CD4-positive, alpha-beta T cell treated with Interleukin-12 subunit alpha and Interleukin-12 subunit beta, for 1 hour (primary cell): ENCODE measurements at regions not wholly inside any gene's neighbourhood (a gene's known extent, or its start where the extent isn't known, plus 50 kb on each side); places are given as distances from the start of the nearest gene placed in this dataset.

ENCODE experiments used
- DNase-seq: peaks from one replicate; pipeline ENCODE4 v3.0.0-alpha.2; 2020

GRCh38 chr3:102124704-102125103, 275.4 kb downstream of the NFKBIZ start:
- DNase-seq: no peak

DNA sequence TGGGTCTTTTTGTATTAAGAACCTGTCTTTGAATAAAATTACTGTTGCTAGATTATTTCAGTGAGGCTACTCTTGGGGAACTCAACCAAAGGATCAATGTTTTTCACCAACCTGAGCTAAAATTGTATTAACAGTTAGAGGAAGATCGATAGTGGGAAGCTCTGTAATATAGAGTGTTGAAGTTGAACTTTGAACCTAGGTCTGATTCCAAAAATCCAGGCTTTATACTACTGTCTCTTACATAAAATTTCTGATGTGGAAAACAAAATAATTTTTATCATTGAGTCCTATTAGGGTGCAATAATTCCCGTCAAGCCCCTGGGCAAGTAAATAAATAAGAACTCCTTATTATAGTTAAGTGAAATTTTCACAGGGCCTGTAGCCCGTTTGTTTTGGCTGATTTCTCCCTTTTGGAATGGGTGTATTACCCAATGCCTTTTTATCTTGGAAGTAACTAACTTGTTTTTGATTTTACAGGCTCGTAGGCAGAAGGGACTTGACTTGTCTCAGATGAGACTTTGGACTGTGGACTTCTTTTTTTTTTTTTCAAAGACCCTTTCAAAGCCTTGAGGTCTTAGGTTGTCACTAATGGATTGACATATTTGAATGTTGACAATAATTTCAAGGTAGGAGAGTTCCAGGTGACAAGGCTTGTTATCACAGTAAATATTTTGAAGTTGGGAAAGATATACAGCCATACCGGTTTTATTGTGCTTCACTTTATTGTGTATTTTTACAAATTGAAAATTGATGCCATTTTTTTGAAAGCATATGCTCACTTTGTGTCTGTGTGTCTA, 276.1 kb downstream of the NFKBIZ start:
- no peak for DNase-seq

DNA sequence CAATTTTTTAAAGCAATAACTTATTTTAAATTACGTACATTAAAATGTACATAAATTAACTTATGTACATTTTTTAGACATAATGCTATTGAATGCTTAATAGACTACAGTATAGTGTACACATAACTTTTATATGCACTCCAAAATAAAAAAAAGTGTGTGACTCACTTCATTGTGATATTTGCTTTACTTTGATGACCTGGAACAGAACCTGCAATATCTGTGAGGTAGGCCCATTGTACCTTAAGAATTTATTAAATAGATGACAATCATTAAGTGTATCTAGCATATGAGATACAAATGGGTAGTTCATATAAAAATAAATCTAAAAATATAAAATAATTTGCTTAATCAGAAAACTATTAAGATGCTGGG, 276.7 kb downstream of the NFKBIZ start:
- DNase-seq: no peak

GRCh38 chr3:102129760-102130608, 280.7 kb downstream of the NFKBIZ start:
- no peak for DNase-seq

DNA sequence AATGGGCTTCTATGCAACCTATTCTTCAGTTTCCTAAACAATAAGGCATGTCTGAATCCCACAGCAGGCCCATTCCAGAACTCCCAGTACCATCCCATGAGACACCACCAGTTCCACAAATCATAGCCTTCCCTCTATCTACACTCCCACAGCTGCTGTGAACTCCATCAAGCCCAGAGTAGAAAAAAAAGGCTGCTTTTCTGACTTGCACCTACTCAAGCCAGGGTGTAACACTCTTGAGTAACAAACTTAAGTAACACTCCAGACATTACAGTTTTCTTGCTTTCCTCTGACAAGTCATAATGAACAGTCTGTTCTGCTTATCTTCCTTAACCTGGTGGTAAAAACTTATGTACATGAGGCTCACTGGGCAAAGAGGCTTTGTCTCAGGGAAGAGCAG, 283.1 kb downstream of the NFKBIZ start:
- DNase-seq: no peak

- no peak for DNase-seq
These were observed 284.1 kb downstream of the NFKBIZ start for GRCh38 chr3:102133376-102133775.

DNA sequence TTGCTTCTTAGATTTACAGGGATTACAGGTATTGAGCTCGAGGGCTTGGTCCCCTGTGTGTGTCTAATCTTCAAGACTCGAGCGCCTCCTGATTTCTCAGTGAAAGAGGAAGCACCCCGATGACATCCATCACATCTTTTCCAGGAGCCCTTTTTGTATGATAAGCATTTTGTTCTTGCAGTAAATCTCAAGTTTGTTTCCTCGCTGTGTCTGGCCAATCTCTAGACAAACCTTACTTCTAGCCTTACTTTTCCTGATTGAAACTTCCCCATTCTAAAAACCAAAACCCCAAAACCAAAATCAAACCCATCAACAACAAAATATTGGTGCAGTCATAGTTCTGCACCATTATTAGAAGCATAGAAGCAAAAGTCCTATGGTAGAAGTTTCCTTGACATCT, 286.0 kb downstream of the NFKBIZ start:
- no peak for DNase-seq

- DNase-seq: no peak
These were observed 286.9 kb downstream of the NFKBIZ start for GRCh38 chr3:102136183-102136582.

- no peak for DNase-seq
These were observed 290.8 kb downstream of the NFKBIZ start for GRCh38 chr3:102140116-102140515.

GRCh38 chr3:102141096-102141927, 292.0 kb downstream of the NFKBIZ start:
- DNase-seq: no peak

DNA sequence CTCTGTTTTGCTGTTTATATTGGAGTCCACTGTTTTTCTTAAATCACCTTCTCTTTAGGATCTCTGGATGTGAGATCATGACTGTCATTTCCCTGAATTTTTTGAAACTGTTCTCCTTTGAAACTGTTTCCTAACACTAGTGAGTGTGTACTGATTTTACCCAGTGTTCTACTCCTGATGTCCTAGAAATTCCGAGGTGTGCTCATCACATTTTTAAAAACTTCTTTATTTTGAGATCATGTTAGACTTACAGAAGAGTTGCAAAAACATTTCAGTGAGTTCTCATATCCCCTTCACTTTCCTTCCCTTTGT, 292.6 kb downstream of the NFKBIZ start:
- DNase-seq: no peak

DNA sequence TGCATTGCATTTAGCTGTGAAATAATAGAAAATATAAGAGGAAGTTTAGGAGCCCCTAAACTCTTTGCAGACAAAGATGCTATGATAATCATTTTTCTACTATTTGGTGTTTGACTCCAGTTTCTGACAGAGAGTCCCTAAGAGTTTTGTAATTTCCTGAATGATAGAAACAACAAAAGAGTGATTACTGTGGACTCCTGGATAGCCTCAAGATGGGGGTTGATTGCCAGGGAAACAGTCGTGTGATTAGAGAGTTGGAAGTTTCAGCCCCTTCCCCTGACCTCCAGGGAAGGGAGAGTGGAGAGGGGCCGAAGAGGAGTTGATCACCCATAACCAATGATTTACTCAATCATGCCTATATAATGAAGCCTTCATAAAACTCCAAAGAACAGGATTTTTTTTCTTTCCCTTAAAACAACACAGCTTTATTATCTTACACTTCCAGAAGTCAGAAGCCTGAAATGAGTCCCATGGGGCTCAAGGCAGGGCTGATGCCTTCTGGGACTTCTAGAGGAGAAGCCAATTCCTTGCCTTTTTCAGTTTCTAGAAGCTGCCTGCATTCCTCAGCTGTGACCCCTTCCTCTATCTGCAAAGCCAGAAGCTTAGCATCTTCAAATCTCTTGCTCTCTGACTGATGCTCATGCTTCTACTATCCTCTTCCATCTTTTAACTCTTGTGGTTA, 292.3 kb upstream of the ZPLD1 start:
- no peak for DNase-seq

- no peak for DNase-seq
These were observed 291.3 kb upstream of the ZPLD1 start for GRCh38 chr3:102143536-102143935.

DNA sequence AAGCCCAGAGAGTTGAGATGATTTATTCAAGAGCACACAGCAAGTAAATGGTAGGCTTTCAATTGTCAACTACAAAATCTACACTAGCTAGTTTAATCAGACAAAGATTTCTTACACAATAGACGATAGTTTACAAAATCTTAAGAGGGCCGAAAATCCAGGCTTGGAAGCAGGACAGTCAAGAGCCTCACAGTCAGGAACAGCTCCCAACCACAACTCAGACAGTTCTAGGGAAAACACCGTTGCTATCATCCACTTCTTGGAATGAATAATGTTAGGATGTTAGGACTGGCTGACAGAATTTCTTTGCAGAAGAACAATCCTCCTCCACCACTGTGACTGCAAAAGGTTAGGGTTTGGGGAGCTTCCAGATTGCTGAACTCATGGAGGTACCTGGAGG, 290.8 kb upstream of the ZPLD1 start:
- DNase-seq: no peak

- DNase-seq: no peak
These were observed 286.0 kb upstream of the ZPLD1 start for GRCh38 chr3:102148598-102149337.

DNA sequence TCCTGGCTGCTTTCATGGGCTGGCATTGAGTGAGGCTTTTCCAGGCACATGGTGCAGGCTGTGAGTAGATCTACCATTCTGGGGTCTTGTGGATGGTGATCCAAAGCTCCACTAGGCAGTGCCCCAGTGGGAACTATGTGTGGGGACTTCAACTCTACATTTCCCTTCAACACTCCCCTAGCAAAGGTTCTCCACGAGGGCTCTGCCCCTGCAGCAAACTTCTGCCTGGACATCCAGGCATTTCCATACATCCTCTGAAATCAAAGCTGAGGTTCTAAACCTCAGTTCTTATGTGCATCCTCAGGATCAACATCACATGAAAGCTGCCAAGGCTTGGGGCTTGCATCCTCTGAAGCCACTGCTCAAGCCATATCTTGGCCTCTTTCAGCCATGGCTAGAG, 282.9 kb upstream of the ZPLD1 start:
- DNase-seq: no peak

- DNase-seq: no peak
These were observed 278.4 kb upstream of the ZPLD1 start for GRCh38 chr3:102156426-102156825.

DNA sequence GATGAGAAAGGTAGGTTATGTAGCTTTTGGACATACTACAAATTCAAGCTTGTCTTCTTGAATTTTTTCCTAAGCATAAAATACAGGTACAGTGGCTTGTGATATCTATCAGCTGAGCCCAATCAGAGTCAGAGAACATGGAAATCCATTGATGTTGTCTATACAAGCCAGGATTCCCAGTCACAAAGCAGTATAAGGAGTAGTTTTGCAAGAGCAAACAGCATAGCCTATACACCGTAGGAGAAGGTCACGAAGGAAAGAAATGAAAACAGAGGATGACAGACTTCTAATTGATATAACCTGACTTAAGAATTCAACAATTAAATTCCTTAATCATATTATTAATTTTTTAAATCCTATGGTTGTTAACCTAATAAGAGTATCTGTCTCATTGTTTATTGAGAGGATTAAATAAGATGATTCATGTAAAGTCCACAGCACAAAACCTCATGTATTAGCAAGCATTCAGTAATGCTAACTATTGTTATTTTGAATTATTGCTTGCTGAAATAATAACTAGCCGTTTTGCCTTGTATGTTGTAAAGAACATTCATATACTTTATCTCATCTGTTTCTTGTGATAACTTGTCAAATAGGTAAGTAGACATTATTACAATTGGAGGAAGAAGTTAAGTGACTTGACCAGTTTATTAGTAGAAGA, 276.6 kb upstream of the ZPLD1 start:
- DNase-seq: no peak

DNA sequence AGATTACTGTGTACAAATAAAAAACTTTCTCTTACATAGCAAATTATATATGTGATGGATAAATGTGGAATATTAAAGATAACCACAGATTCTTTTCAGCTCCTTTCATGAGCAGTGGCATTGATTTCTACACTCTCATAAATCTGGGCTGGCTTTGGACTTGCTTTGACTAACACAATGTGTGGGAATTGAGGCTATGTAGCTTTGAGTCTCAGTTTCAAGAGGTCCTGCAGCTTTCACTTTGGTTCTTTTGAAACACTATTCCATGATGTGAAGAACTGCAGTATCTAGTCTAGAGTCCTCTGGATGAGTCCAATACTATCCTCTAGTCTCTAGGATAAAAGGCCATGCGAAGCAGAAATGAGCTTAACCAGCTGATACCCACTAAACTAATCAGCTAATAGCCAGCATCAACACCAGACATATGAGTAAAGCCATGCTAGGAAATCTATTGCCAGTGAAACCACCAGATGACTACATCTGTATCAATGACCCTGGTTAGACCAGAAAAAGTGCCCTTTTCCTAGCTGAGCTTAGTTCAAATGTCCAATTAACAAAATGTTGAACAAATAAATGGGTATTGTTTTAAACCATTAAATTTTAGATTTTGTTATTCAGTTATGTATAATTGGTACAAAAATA, 274.9 kb upstream of the ZPLD1 start:
- DNase-seq: no peak

- no peak for DNase-seq
These were observed 273.3 kb upstream of the ZPLD1 start for GRCh38 chr3:102161384-102162006.

DNA sequence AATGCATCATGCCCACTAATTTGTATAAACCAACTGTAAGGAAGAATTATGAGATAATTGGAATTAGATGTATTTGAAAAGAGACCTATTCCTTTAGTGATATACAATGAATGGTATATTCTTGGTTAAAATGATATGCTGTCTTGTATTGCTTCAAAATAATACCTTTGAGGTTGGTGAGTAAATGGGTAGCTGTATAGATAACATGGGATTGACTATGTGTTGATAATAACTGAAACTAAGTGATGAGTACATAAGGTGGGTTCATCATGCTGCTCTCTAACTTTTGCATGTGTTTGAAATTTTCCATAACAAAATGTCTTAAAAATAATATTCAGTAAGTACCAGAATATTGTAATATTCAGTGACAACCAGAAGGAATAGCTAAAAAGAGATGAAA, 272.6 kb upstream of the ZPLD1 start:
- no peak for DNase-seq
